GM12864 (cell line): ENCODE measurements at regions not wholly inside any gene's neighbourhood (a gene's known extent, or its start where the extent isn't known, plus 50 kb on each side); places are given as distances from the start of the nearest gene placed in this dataset.

ENCODE experiments used
- DNase-seq: peaks from one replicate; pipeline ENCODE4 v3.0.0-alpha.2; 2011; ENCODE audit warnings: low read depth
- H3K4me3 ChIP-seq: 2 replicates; pipeline ENCODE4 v1.5.1; 2011; ENCODE audit warnings: mild to moderate bottlenecking, low read depth, low read length, control low read depth
- CTCF ChIP-seq: IDR thresholded peaks from 2 replicates; pipeline ENCODE4 v1.5.1; 2011; ENCODE audit warnings: low read depth, mild to moderate bottlenecking, moderate library complexity, low read length, control low read depth, inconsistent platforms; ENCODE audit errors: missing control alignments

- DNase-seq = no peak
- no peak for TF ChIP-seq CTCF
Observed at GRCh38 chr2:12867631-12868287, 151.0 kb downstream of the TRIB2 start.

GRCh38 chr2:12870692-12871091 is 154.0 kb downstream of the TRIB2 start:
- DNase-seq = no peak

More at GRCh38 chr2:12867631-12868287, 151.0 kb downstream of the TRIB2 start:
- H3K4me3 ChIP-seq = no peak overlapping the region

GRCh38 chr2:12871694-12872315 is 155.1 kb downstream of the TRIB2 start:
- DNase-seq = no peak
- no peak overlapping the region for H3K4me3 ChIP-seq
- no peak for TF ChIP-seq CTCF

More at GRCh38 chr2:12870692-12871091, 154.0 kb downstream of the TRIB2 start:
- TF ChIP-seq CTCF = no peak
- H3K4me3 ChIP-seq = no peak overlapping the region

- DNase-seq = no peak
- no peak for TF ChIP-seq CTCF
- no peak overlapping the region for H3K4me3 ChIP-seq
Observed at GRCh38 chr2:12877761-12878160, 161.0 kb downstream of the TRIB2 start.

GRCh38 chr2:12879649-12880048 is 162.9 kb downstream of the TRIB2 start:
- no peak for DNase-seq
- no peak for TF ChIP-seq CTCF
- no peak overlapping the region for H3K4me3 ChIP-seq

- TF ChIP-seq CTCF = no peak
- no peak for DNase-seq
- H3K4me3 ChIP-seq = no peak overlapping the region
Observed at GRCh38 chr2:12881952-12882351, 165.2 kb downstream of the TRIB2 start.

- no peak for DNase-seq
- TF ChIP-seq CTCF = no peak
- H3K4me3 ChIP-seq = no peak overlapping the region
Observed at GRCh38 chr2:12882393-12882792, 165.7 kb downstream of the TRIB2 start.
